Stimulated activated naive CD8-positive, alpha-beta T cell treated with anti-CD3 and anti-CD28 coated beads, Interleukin-15, amount 100 ng/mL, for 72 hours (primary cell): ENCODE measurements at regions not wholly inside any gene's neighbourhood (a gene's known extent, or its start where the extent isn't known, plus 50 kb on each side); places are given as distances from the start of the nearest gene placed in this dataset.

Experiments
- ATAC-seq: fragments of 150-1000 bp; cut with Tn5 transposase; 2 replicates; pipeline ENCODE4 v1.10.0; 2021; ENCODE audit warnings: mild to moderate bottlenecking, moderate library complexity
- DNase-seq, 2 donors: peaks; one replicate each; pipeline ENCODE4 v3.0.0; 2021 to 2022
- H3K27ac Mint-ChIP-seq, 2 donors: one replicate each; pipeline ENCODE4 v1.8.0; 2022; ENCODE audit warnings: mild to moderate bottlenecking in 2 of 2, mixed read lengths in 2 of 2, moderate library complexity in 2 of 2
- H3K27me3 Mint-ChIP-seq: one replicate; pipeline ENCODE4 v1.8.0; 2022; ENCODE audit warnings: mixed read lengths
- H3K4me1 Mint-ChIP-seq: one replicate; pipeline ENCODE4 v1.8.0; 2022; ENCODE audit warnings: mild to moderate bottlenecking, mixed read lengths
- H3K4me3 Mint-ChIP-seq, 2 donors: one replicate each; pipeline ENCODE4 v1.8.0; 2022; ENCODE audit warnings: mild to moderate bottlenecking in 2 of 2, mixed read lengths in 2 of 2, moderate library complexity in 1 of 2
- H3K9me3 Mint-ChIP-seq, 2 donors: one replicate each; pipeline ENCODE4 v1.8.0; 2022; ENCODE audit warnings: mixed read lengths in 2 of 2

DNA sequence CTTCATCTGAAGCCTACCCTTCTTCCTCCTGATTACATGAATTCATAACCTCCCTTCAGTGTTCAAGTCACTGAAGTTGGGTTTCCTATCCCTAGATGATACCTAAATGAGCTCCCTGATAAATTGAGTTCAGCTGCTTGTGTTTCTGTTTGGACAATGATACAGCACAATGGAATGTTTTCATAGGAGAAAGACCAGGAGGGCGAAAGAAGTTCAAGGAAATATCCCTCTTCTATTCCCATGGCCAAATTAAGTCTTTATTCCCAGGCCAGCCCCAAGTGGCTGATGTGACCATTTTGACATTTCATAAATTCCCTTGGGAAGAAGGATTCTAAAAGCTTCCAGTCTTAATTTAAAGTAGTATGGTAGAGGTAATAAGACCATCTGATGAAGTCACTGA is 555.8 kb upstream of the CLINT1 start:
- H3K4me3 Mint-ChIP-seq = no peak overlapping the region
- H3K4me1 Mint-ChIP-seq = no peaks in the 10 kb centered on the region
- H3K27me3 Mint-ChIP-seq = no peaks in the 10 kb centered on the region
- DNase-seq (no peak), ATAC-seq (no peak)
- H3K27ac Mint-ChIP-seq = no peak overlapping the region
- peaks cover 0 to 11% of the 10 kb centered on the region in 2 donors for H3K9me3 Mint-ChIP-seq

DNA sequence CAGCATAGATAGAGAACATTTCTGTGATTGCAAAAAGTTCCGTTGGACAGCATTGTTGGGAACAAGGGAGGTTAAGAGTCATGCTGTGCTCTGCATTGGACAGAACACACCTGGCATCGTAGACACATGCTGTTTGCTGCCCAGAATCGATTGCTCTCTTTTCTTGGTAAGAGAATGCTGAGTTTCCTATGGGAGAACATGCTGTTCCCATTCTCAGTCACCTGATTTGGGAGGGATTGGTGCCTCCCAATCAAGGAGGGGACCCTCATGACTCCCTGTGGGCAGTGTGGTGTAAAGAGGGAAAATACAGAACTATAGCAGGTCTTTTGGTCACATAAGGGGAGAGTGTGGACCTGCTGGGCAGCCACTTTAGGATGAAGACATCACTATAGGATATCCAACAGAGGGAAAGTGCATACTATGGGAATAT is 555.4 kb upstream of the CLINT1 start:
- ATAC-seq (no peak), DNase-seq (no peak)
- Mint-ChIP-seq H3K4me1 (no peaks in the 10 kb centered on the region), H3K9me3 (peaks cover 0 to 6% of the 10 kb centered on the region in 2 donors), H3K27ac (no peak overlapping the region), H3K27me3 (no peaks in the 10 kb centered on the region), H3K4me3 (no peak overlapping the region)

DNA sequence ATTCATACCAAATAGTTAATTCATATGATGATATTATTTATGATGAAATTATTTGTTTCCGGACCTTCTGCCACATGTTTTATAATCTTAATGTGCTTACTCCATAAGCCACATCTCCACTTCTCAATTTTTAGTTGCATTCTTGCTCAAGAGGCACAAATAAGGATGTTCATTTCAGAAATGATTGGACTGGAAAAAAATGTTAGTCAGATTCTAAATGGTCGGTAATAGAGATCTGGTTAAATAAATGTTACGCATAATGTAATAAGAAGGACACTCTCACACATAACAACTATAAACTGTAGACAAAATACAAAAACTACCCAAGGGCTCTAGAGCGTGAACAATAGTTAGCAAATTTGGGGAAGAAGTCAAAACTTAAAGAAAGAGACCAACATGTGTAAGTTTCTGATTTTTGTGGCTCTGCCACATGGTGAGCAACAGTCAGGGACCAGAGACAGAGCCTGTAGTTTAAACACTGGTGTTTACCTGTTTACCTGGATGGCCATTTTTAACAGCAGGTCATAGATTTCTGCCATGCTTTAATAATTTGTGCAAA is 554.3 kb upstream of the CLINT1 start:
- Mint-ChIP-seq H3K4me1 (no peaks in the 10 kb centered on the region), H3K27ac (no peak overlapping the region), H3K27me3 (no peaks in the 10 kb centered on the region), H3K9me3 (no peaks in the 10 kb centered on the region), H3K4me3 (no peak overlapping the region)
- DNase-seq (no peak), ATAC-seq (no peak)

DNA sequence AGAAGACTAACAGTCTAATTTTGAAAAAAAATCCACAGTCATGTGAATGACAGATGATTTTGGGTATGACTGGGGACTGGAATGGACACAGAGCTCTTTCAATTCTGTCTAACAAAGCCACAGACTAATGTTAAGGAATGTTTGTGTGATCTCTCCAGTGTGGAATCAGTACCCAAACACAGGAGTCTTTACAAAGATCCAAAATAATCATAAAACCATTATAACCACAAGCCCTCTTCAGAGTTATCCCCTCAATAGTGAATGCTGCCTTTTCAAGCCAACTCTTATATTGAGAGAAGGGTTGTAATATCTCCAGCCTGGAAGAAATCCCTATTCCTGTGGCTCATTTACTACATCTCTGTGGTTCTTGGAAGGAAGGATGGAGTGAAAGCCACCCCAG is 552.0 kb upstream of the CLINT1 start:
- H3K9me3 Mint-ChIP-seq = no peaks in the 10 kb centered on the region
- H3K27ac Mint-ChIP-seq = no peak overlapping the region
- DNase-seq (no peak), ATAC-seq (no peak)
- H3K4me1 Mint-ChIP-seq = no peaks in the 10 kb centered on the region
- H3K27me3 Mint-ChIP-seq = no peaks in the 10 kb centered on the region
- H3K4me3 Mint-ChIP-seq = no peak overlapping the region

DNA sequence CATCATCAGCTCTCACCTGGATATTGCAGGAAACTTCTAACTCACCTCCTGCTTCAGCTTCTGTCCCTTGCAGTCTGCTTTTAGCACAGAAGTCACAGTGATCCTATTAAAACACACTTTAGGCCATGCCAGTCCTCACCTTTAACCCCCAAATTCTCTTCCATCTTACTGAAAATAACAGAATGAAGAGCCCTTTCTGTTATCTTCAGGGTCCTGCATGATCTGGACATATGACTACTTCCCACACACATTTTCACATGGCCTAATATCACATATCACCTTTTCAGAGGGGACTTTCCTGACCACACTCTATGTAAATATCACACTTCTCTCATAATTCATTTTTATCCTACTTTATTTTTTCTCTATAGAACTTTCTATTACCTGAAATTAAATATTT is 550.6 kb upstream of the CLINT1 start:
- Mint-ChIP-seq H3K9me3 (peaks cover 1 to 8% of the 10 kb centered on the region in 2 donors), H3K27me3 (no peaks in the 10 kb centered on the region), H3K4me3 (no peak overlapping the region), H3K27ac (no peak overlapping the region), H3K4me1 (no peaks in the 10 kb centered on the region)
- DNase-seq (no peak), ATAC-seq (no peak)

DNA sequence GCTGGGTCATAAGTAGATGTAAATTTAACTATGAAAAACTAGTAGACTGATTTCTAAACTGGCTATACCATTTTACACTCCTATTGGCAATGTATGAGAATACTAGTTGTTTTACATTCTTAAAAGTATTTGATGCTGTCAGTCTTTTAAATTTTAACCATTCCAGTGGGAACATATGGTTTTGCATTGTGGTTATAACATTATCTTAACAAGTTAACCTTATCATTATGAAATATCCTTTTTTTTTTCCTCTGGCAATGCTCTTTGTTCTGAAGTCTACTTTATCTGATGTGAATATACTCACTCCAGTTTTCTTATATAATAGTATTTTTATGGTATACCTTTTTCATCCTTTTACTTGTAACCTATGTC is 548.9 kb upstream of the CLINT1 start:
- Mint-ChIP-seq H3K9me3 (peaks cover 14 to 25% of the 10 kb centered on the region in 2 donors), H3K4me3 (no peak overlapping the region), H3K27ac (no peak overlapping the region), H3K27me3 (no peaks in the 10 kb centered on the region), H3K4me1 (no peaks in the 10 kb centered on the region)
- DNase-seq (no peak), ATAC-seq (no peak)

DNA sequence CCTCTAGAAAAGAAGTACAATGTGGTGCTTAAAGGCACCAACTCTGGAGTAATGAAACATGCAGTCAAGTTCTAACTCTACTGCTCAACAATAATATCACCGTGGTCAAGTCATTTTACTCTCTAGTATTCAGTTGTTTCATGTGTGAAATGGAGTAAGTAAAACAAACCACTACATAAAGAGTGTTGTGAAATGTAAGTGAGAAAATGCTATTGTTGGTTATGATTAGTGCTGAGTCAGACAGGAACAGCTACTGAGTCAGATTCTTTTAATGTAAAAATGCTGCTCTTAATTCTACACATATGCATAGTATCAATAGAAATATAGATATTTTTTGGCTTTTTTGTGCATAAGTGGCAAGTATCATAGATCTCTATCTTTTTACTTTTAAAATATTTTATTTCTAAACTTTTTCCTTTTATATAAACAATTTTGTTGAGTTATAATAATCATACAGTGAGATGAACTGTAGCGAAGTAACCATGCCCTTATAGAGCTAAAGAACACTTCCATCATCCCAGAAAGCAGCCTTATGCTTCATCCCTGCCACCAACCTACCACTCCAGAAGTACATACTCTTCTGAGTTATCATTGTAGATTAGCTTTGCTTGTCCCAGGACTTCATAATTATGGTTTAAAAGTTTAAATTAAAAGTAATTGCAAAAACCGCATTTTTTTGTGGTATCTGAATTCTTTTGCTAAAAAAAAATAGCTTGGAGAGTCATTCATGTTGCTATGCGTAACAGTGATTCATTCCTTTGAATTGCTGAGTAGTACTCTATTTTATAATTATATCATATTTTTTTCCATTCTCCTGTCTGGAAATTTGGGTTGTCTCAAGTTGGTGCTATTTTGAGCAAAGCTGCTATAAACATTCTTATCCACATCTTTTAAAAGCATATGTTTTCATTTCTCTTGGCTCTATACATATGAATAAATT is 548.2 kb upstream of the CLINT1 start:
- DNase-seq = no peak
- Mint-ChIP-seq H3K27me3 (no peaks in the 10 kb centered on the region), H3K27ac (no peak overlapping the region), H3K4me3 (no peak overlapping the region), H3K4me1 (no peaks in the 10 kb centered on the region), H3K9me3 (peaks cover 14 to 27% of the 10 kb centered on the region in 2 donors)
- peak; percentile 81 for ATAC-seq

DNA sequence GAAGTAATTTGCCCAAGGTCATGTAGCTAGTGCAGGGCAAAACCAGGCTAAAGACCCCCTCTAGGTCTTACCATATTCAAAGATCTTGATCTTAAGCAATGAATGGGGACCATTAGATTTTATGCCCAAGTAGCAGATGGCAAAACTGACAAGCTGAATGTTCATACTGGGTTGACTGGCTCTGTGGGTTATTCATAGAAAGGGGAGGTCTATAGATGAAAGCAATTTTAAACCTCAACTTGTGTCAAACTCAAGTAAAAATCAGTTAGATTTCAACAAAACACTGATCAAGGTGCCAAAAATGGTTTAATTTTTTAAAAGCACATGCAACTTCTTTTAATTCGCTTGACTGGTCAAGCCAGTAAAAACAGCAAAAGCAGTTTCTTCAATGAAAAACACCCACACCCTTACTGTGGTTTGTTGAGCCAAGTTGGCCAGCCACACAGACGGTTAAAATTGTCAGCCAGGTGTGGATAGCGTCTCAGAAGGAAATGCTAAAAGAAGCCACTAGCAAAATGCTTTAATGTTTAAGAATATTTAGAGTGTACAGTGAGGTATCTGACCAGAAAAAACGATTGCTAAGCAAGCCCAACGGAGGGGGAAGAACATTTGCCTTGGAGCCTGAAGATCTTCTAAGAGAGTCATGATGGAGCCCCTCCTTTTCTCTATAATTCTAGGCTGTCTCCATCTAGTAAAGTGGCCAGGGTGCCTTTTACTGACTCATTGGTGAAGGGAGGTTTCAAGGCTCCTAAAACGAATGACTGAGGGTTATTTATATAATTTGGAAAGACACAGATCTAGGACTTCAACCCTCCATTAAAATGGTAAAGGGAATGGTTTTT is 539.6 kb upstream of the CLINT1 start:
- DNase-seq (no peak), ATAC-seq (no peak)
- H3K4me3 Mint-ChIP-seq = no peak overlapping the region
- H3K27ac Mint-ChIP-seq = no peak overlapping the region
- no peaks in the 10 kb centered on the region for H3K27me3 Mint-ChIP-seq
- peaks cover 7% of the 10 kb centered on the region for H3K4me1 Mint-ChIP-seq
- peaks cover 6 to 10% of the 10 kb centered on the region in 2 donors for H3K9me3 Mint-ChIP-seq

DNA sequence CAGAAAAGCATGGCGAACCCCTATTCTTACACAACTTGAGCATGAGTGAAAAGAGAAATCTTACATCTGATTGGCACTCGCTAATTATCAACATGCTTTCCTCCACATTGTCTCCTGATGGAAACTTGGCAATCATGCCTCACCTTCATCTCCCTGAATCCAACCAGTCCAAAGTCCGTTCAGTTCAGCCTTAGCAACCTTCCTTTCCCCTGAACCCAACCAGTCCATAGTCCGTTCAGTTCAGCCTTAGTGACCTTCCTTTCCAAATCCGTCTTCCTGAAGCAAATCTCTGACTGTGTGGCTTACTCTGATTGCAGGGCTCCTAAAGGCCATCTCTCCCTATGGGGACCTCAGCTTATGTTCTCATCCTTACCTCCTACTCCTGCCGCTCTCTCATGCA is 538.3 kb upstream of the CLINT1 start:
- Mint-ChIP-seq H3K27ac (no peak overlapping the region), H3K4me1 (peaks cover 7% of the 10 kb centered on the region), H3K4me3 (no peak overlapping the region), H3K27me3 (no peaks in the 10 kb centered on the region), H3K9me3 (no peaks in the 10 kb centered on the region)
- DNase-seq (no peak), ATAC-seq (no peak)

DNA sequence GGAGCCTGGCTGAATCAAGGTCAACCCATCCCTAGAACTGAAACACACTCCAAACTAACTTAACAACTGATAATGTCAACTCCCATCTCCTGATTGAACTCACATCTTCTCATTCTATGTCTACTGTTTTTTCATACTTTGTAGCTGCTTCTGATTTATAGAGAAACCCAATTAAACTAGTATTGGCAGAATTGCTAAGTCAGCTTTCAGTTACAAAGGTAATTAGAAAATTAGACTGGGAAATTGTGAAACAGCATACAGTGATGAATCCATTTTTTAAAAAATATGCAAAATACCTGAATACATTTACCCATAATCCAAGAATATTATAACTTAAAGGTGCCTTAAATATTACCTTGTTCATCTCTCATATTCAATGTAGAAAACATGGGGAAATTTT is 535.2 kb upstream of the CLINT1 start:
- ATAC-seq = no peak
- Mint-ChIP-seq H3K4me3 (no peak overlapping the region), H3K27me3 (no peaks in the 10 kb centered on the region), H3K27ac (peak overlapping the region in 1 of 2 donors; percentile 13), H3K9me3 (no peaks in the 10 kb centered on the region), H3K4me1 (no peaks in the 10 kb centered on the region)
- no peak for DNase-seq

DNA sequence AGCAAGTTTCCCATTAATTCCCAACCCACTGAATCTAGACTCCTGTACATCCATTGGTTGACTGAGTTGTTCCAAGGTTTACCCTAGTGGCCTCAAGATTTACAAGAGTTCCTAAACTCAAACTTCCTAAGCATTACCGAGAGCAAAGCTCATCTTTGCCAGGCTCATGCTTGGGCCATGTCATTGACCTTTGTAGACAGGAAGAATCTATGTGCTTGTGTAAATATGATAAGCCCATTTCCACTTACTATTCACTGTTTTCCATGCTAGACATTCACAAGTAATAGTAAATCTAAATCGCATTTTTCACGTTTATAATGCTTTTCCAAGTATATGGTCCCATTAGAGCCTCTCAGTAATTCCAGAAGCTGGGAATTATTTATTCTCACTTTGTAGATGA is 534.5 kb upstream of the CLINT1 start:
- ATAC-seq (no peak), DNase-seq (no peak)
- Mint-ChIP-seq H3K27me3 (no peaks in the 10 kb centered on the region), H3K9me3 (no peaks in the 10 kb centered on the region), H3K27ac (no peak overlapping the region), H3K4me1 (no peaks in the 10 kb centered on the region), H3K4me3 (no peak overlapping the region)

DNA sequence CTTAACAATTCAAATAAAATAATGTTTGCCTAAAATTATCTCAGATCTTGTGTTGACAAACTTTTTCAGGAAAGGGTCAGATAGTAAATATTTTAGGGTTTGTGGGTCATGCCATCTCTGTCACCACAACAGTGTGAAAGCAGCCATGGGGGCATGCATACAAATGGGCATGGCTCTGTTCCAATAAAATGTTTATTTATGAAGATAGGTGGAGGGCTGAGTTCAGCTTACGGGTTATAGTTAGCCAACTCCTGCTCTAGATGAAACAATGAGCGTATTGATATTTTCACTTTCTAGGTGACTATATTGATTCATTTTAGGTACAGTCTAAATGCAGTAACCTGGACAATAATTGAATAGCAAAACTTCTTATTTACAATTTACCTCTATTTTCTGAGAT is 533.8 kb upstream of the CLINT1 start:
- H3K4me1 Mint-ChIP-seq = no peaks in the 10 kb centered on the region
- H3K27me3 Mint-ChIP-seq = no peaks in the 10 kb centered on the region
- DNase-seq (no peak), ATAC-seq (no peak)
- no peak overlapping the region for H3K27ac Mint-ChIP-seq
- no peaks in the 10 kb centered on the region for H3K9me3 Mint-ChIP-seq
- H3K4me3 Mint-ChIP-seq = no peak overlapping the region

DNA sequence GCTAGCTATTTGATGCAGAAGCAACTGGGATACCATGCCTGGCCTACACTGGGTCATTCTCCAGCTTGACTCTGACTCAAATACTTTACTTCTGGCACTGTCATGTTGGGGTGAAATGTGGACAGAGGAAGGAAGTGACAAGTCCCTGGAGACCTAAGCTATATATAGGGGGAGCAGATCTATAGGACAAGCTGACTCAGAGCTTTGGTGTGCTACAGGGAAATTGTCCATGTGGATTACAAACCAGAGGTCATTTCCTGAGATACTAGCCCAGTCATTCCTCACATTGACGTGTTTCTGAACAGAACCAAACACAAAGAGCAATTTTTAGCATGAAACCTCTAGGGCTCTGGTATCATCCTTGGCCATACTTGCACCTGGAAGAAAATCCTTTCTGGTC is 531.6 kb upstream of the CLINT1 start:
- Mint-ChIP-seq H3K27me3 (no peaks in the 10 kb centered on the region), H3K27ac (no peak overlapping the region), H3K4me1 (no peaks in the 10 kb centered on the region), H3K9me3 (peaks cover 10 to 11% of the 10 kb centered on the region in 2 donors), H3K4me3 (no peak overlapping the region)
- ATAC-seq (no peak), DNase-seq (no peak)

DNA sequence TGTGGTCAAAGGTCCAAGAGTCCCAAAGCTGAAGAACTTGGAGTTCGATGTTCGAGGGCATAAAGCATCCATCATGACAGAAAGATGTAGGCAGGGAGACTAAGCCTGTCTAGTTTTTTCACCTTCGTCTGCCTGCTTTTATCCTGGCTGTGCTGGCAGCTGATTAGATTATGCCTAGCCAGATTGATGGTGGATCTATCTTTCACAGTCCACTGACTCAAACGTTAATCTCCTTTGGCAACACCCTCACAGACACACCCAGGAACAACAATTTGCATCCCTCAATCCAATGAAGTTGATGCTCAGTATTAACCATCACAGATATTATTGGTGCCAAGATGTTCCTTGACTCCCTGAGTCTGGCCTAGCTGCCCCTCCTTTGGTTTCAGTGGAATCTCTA is 530.8 kb upstream of the CLINT1 start:
- ATAC-seq (no peak), DNase-seq (no peak)
- Mint-ChIP-seq H3K4me3 (no peak overlapping the region), H3K4me1 (no peaks in the 10 kb centered on the region), H3K27ac (no peak overlapping the region), H3K27me3 (no peaks in the 10 kb centered on the region), H3K9me3 (peaks cover 17 to 18% of the 10 kb centered on the region in 2 donors)

DNA sequence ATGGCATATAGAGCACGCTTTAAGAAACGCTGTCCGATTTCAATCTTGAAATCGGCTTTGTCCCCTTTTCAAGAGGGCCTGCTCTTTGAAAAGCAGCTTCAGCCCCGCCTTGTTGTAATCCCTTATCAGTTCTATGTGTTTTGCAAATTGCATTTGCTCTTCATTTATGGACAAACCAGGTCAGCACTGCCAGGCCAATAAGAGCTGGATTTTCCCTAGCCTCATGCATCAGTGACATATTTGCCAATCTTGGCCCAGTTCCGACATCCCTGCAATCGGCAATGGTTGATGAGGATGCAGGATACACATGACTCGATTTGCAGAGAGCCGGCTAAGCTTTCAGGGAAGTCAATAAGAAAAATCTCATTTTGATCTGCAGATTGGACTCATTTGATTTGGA is 529.1 kb upstream of the CLINT1 start:
- DNase-seq (no peak), ATAC-seq (no peak)
- Mint-ChIP-seq H3K27me3 (no peaks in the 10 kb centered on the region), H3K27ac (no peak overlapping the region), H3K4me1 (no peaks in the 10 kb centered on the region), H3K9me3 (peaks cover 22 to 29% of the 10 kb centered on the region in 2 donors), H3K4me3 (no peak overlapping the region)

DNA sequence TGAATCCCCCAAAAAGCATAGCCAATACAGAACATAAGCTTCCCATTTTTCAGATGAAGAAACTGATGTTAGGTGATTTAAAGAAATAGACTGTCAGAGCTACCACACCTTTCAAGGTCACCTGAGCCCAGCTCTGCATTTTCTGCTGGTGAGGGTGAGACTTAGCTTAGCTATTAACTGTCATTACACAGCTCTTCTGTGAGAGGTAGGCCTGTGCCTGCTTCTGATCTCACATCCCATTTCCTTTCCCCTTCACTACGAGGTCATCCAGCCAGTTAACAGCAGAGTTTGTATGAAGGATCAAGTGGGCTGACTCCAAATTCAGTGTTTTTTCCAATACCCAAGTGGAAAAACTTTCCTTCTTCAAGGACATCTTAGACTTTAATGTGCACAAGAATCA is 528.6 kb upstream of the CLINT1 start:
- Mint-ChIP-seq H3K4me1 (no peaks in the 10 kb centered on the region), H3K27me3 (no peaks in the 10 kb centered on the region), H3K4me3 (no peak overlapping the region), H3K9me3 (peaks cover 22 to 29% of the 10 kb centered on the region in 2 donors), H3K27ac (peak overlapping the region in 1 of 2 donors; percentile 27)
- ATAC-seq = no peak
- no peak for DNase-seq
